GM11168 (cell line): ENCODE measurements at regions not wholly inside any gene's neighbourhood (a gene's known extent, or its start where the extent isn't known, plus 50 kb on each side); places are given as distances from the start of the nearest gene placed in this dataset.

Source experiments
- in situ Hi-C: fragments of 300-500 bp; cut with MboI; formaldehyde crosslinking; loops from one replicate; pipeline ENCODE4 v1.12.0; 2022; ENCODE audit warnings: low sequenced_read_pairs; ENCODE audit not compliant: unreplicated experiment

DNA sequence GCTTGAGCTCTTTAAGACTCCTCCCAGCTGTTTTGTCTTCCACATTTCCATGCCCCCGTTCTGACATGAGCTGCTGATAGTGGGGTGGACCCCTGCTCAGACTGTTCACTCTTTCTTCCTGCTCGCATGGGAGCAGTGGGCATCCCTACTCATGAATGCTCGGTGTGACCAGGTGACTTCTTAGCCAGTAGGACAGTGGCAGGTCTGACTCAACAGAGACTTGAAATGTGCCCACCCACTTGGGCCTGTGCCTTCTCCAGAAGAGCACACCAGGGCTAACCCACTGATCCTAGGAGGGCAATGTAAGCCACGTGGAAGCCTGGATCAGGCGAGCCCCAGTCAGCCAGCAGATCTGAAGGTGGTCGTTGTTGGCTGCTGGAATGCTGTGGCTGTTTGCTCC, 582.0 kb downstream of the QKI start:
- in situ Hi-C loops = no loop called here

DNA sequence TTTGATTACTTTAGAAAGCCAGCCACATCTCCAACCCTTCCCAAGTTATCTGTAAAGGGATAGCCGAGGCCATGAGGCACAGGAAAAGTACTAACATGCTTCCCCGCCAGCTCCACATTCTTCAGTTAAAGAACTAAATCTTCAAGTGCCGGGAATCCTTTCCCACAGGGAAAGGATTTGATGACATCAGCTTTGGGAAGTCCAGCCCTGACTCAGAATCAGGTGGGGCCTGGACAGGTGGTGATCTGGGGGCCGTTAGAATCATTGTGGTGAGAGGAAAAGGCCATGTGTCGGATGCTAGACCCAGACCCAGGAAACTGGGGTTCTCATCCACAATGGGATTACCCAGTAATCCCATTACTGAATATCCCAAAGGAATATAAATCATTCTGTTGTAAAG, 580.0 kb downstream of the QKI start:
- in situ Hi-C loops = no loop called here

DNA sequence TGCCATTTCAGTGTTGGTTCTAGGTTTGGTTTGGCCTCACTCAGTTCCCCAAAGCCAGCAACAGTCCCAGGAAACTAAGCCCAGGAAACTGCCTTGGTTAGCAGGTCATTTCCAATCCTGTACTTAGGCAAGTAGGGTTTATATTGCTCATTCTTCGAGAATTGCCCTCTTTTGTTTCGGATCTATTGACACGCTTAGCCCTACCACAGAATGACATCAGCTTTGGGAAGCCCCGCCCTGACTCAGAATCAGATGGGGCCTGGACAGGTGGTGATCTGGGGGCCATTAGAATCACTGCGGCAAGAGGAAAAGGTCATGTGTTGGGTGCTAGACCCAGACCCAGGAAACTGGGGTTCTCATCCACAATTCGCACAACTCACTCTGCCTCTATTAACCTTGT, 578.2 kb downstream of the QKI start:
- in situ Hi-C loops = no loop called here

DNA sequence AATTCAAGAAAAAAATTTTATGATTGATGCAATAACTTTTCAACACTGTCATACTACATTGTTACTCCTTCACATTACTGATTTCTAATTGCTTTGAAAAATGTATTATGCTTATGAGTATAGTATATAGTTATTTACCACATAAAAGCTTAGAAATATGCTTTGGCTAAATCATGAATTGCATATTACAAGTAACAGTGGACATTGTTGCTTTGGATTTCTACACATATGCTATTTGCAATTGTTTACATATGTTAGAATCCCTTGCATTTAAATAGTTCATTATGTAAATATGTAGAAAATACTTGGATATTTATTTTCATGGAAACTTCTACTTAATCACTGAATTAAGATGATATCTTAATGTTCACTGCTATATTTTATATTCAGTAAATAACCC, 577.5 kb downstream of the QKI start:
- in situ Hi-C loops = no loop called here

- in situ Hi-C loops = no loop called here
Measured at GRCh38 chr6:163991321-163991720, 576.8 kb downstream of the QKI start.

DNA sequence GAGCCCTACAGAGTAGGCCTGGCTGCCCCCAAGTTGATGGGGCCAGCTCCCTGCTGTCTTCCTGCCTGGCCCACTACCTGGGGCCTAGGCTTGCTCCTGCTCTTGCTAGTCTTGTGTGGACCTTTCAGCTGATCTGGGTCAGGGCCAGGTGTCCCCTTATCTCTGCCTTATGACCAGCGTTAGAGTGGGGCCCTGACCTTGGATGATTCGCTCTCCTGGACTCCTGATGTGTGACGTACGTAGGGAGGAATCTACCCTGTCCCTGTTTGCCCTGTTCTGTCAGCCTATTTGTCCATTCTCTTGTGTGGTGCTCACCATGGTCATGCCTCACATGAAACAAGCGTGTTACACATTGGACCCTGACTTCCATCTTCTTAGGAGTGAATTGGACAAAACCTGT, 571.8 kb downstream of the QKI start:
- in situ Hi-C loops = no loop called here

GRCh38 chr6:163985710-163986109, 571.2 kb downstream of the QKI start:
- in situ Hi-C loops = no loop called here

- in situ Hi-C loops = no loop called here
Measured at GRCh38 chr6:163985040-163985439, 570.5 kb downstream of the QKI start.

DNA sequence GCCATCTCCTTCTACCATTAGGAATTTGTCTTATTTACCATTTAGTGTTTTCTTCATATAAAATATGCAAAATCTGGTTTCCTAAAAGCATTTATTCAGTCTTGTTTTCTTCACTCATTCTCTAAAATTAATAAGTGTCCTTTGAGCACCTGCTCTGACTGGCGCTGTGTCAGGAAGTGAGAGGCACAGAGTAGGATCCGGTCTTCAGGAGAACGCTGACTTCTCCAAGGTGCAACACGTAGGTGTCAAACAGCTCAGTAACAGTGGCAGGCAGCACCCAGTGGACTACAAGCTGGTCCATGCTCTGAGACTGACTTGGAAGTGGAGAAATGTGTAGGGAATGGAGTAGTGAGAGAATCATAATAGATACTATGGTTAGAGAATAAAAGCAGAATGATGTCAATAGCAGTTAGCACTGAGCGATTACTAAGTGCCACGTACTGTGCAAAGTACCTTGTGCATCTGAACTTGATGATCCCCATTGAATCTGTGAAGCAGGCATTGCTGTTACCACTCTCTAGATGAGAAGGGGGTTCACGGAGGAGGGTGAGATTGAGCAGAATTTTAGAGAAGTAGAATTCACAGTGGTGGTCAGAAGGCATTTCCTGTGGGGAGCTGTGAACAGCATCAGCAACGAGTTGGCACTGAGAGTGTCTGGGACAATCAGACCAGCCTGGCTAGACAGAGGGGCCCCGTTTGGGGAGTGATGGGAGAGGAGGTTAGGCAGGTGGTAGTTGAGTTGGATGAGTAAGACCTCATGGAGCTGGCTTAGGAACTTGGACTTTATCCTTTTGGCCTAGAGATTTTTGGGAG, 569.8 kb downstream of the QKI start:
- in situ Hi-C loops = no loop called here

DNA sequence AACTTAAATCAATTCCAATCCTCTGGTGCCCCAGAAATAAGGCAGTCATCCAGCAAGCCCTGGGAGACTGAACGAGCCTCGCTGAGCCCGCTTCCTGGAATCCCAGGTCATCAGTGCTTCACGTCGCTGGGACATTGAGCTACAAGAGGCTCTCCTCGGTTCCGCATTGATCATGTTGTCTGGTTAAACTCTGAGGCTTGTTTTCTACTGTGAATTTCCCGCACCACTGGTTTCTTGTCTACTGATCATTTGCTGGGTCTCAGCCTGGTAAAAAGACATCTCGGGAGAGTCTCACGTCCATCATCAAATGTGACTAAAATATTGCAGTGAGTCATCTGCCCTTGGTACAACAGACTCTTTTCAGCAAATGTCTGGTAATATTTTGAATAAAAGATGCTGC, 569.2 kb downstream of the QKI start:
- in situ Hi-C loops = no loop called here

- in situ Hi-C loops = no loop called here
Measured at GRCh38 chr6:163974322-163974721, 559.8 kb downstream of the QKI start.

- in situ Hi-C loops = no loop called here
Measured at GRCh38 chr6:163971841-163972838, 557.6 kb downstream of the QKI start.

DNA sequence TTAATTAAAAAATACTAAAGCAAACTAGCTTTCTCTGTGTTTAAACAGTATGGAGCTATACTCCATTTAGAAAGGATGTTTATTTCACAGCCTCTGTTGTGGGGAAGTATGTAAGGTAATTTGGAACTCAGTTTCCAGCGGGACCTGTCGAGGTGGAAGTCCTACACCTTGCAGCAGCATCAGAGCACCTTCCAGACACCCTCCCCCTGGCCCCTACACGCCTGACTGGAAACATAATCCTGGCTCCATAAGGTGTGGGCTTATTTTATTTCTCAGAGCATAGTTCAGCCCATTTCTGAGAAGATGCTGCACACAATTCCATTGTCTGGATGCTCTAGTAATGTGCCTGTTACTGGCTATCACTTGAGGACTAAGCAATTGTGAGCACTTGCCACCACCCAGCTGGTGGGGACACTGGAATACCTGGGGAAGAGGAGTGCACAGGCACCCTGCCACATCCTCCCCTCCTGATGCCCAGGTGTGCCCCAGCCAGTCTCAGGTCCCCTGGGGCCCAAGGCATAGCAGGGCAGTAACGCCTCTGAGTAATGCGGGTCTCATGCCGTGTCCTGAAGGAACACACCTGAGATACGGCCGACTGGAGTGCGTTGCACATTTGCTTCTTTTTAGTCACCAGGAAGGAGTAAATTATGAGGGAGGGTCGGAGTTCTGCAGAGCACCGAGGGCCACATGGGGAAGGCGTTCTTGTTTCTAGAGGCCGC, 556.5 kb downstream of the QKI start:
- in situ Hi-C loops = no loop called here

- in situ Hi-C loops = no loop called here
Measured at GRCh38 chr6:163965426-163966348, 551.2 kb downstream of the QKI start.

GRCh38 chr6:163964789-163965188, 550.3 kb downstream of the QKI start:
- in situ Hi-C loops = no loop called here

DNA sequence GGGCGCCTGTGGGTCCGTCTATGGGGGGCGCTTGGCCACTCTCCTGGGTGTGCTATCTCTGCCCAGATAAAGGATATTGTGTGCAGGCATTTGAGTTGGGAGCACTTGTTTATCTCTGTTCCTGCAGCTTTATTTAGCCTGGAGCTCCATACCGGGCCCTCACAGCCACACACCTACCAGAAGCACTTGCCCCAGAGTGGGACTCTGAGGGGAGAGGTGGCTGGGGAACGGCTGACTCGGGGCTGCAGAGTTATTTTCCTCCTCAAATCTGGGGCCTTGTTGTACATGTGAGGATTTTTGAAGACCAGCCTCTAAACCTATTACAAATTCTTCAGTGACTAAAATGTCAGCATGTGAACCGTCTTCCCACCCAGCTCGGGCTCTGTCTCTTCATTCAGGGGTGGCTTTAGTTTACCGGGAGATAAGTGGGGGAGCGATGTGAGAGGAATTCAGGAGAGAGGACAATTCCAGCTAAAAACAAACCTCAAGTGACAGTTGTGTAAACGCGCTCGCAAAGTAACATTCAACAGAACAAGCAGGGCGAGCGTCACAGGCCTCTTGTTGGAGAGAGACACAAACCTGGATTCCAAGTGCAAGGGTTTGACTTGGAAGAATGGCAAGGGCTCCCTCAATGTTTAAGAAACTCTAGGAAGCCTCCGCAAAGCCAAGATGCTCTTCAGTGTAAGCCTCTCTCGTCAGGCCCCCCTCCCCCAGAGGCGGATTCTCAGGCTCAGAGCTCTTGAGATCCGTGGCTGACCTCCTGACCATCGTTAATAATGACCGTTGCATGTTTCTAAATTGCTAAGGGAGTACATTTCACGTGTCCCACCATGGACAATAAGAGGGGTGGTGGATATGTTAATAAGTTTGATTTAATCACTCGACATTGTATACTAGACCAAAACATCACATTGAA, 548.9 kb downstream of the QKI start:
- in situ Hi-C loops = no loop called here

- in situ Hi-C loops = no loop called here
Measured at GRCh38 chr6:163962627-163963117, 548.2 kb downstream of the QKI start.

- in situ Hi-C loops = no loop called here
Measured at GRCh38 chr6:163960128-163960527, 545.6 kb downstream of the QKI start.
